HepG2 (cell line): ENCODE measurements at regions not wholly inside any gene's neighbourhood (a gene's known extent, or its start where the extent isn't known, plus 50 kb on each side); places are given as distances from the start of the nearest gene placed in this dataset.

Source experiments
- ATAC-seq: fragments of 200-7000 bp; cut with Tn5 transposase; 3 replicates; pipeline ENCODE4 v1.9.1; 2020; ENCODE audit warnings: mild to moderate bottlenecking, moderate library complexity
- BruUV-seq: library from RNA; stranded (reverse); fragments of 400-500 nt; replicated peaks from 2 replicates; lab custom pipeline; 2021; lab: Mats Ljungman, UMichigan
- CTCF ChIA-PET: fragments of 300-600 bp; formaldehyde crosslinking; extraction: SDS; loops from one replicate; lab custom pipeline; 2021; ENCODE audit warnings: low total read pairs, inconsistent platforms, low intra/inter-chr PET ratio; lab: Yijun Ruan, JAX
- POLR2A ChIA-PET: fragments of 350-600 bp; sonication (Branson Sonifier 250); formaldehyde crosslinking; loops from one replicate; lab custom pipeline; 2020; ENCODE audit warnings: antibody characterized with exemption, inconsistent platforms; lab: Yijun Ruan, JAX
- DNase-seq: peaks from one replicate; pipeline ENCODE4 v3.0.0-alpha.2; 2015; ENCODE audit warnings: low spot score
- FAIRE-seq: peaks from 3 replicates; lab custom pipeline; 2011; peaks lifted over from hg19 to GRCh38; lab: Jason Lieb, UNC
- H2AFZ ChIP-seq: one replicate; pipeline ENCODE4 v1.6.1; 2011; ENCODE audit warnings: low read length, inconsistent platforms
- H3K27ac ChIP-seq: fragments of 300-600 bp; 3 replicates; pipeline ENCODE4 v1.8.0; 2011; ENCODE audit warnings: mixed run types, mild to moderate bottlenecking, mixed read lengths, low read length, inconsistent platforms; ENCODE audit not compliant: insufficient read depth; ENCODE audit errors: extremely low read length
- H3K27me3 ChIP-seq, 2 experiments: fragments of 200-600 bp in 1 of 2; 2 replicates in 1 of 2; 3 replicates in 1 of 2; pipeline versions ENCODE4 v1.6.0 to v1.8.0; 2011; ENCODE audit warnings: low read length in 2 of 2, mild to moderate bottlenecking in 2 of 2, moderate library complexity in 2 of 2, inconsistent platforms in 1 of 2; ENCODE audit not compliant: insufficient read depth in 2 of 2, control insufficient read depth in 1 of 2
- H3K36me3 ChIP-seq, 2 experiments: fragments of 200-600 bp in 1 of 2; replicated peaks in 1 of 2; 2 replicates in 1 of 2; 3 replicates in 1 of 2; pipeline versions ENCODE4 v1.5.1 to v1.8.0; 2011; ENCODE audit warnings: low read length in 2 of 2, inconsistent platforms in 1 of 2; ENCODE audit not compliant: insufficient read depth in 2 of 2, control insufficient read depth in 1 of 2
- H3K4me1 ChIP-seq: 2 replicates; pipeline ENCODE4 v1.5.1; 2012; ENCODE audit warnings: low read length, inconsistent platforms; ENCODE audit not compliant: insufficient read depth
- H3K4me2 ChIP-seq: 2 replicates; pipeline ENCODE4 v1.6.0; 2011; ENCODE audit warnings: low read depth, low read length, inconsistent platforms
- H3K4me3 ChIP-seq, 3 experiments: fragments of 200-600 bp in 1 of 3; sonication (generic), shearing (Covaris generic) in 1 of 3; replicated peaks in 1 of 3; 2 replicates each; pipeline ENCODE4 v1.5.1; 2011 to 2016; ENCODE audit warnings: low read length in 3 of 3, inconsistent platforms in 2 of 3, low read depth in 2 of 3, mild to moderate bottlenecking in 2 of 3, control low read depth in 1 of 3, mixed read lengths in 1 of 3; ENCODE audit not compliant: insufficient read depth in 1 of 3
- H3K79me2 ChIP-seq: one replicate; pipeline ENCODE4 v1.6.1; 2011; ENCODE audit warnings: low read length, inconsistent platforms; ENCODE audit not compliant: insufficient read depth
- H3K9ac ChIP-seq: 2 replicates; pipeline ENCODE4 v1.6.0; 2011; ENCODE audit warnings: mild to moderate bottlenecking, low read depth, low read length, inconsistent platforms; ENCODE audit not compliant: insufficient read depth
- H3K9me3 ChIP-seq: 2 replicates; pipeline ENCODE4 v1.5.1; 2012; ENCODE audit warnings: mild to moderate bottlenecking, low read length
- H4K20me1 ChIP-seq: 2 replicates; pipeline ENCODE4 v1.6.0; 2011; ENCODE audit warnings: inconsistent platforms, mild to moderate bottlenecking, low read length, moderate library complexity; ENCODE audit not compliant: insufficient read depth
- ARHGAP35 ChIP-seq: sonication (generic); formaldehyde crosslinking; IDR thresholded peaks from 2 replicates; pipeline ENCODE4 v1.9.0; 2022; ENCODE audit warnings: mild to moderate bottlenecking, inconsistent platforms, moderate library complexity, missing genetic modification reagents, borderline replicate concordance
- DR1 ChIP-seq: sonication (generic); formaldehyde crosslinking; IDR thresholded peaks from 2 replicates; pipeline ENCODE4 v1.8.0; 2021; ENCODE audit warnings: mild to moderate bottlenecking, missing genetic modification reagents, inconsistent platforms
- HDAC6 ChIP-seq: fragments of 200-600 bp; sonication (generic); IDR thresholded peaks from 2 replicates; pipeline ENCODE4 v1.7.0; 2017; ENCODE audit warnings: mild to moderate bottlenecking, antibody characterized with exemption, low read length, low read depth
- SMAD3 ChIP-seq: sonication (generic); formaldehyde crosslinking; IDR thresholded peaks from 2 replicates; pipeline ENCODE4 v1.4.0; 2020; ENCODE audit warnings: missing genetic modification reagents
- ZBED4 ChIP-seq: sonication (generic); formaldehyde crosslinking; IDR thresholded peaks from 2 replicates; pipeline ENCODE4 v1.4.0; 2020; ENCODE audit warnings: missing genetic modification reagents, borderline replicate concordance
- ZBTB8A ChIP-seq: sonication (generic); formaldehyde crosslinking; IDR thresholded peaks from 2 replicates; pipeline ENCODE4 v1.4.0; 2020; ENCODE audit warnings: mild to moderate bottlenecking, low read depth, missing genetic modification reagents, borderline replicate concordance
- ZC3H13 ChIP-seq: sonication (generic); formaldehyde crosslinking; IDR thresholded peaks from 2 replicates; pipeline ENCODE4 v1.8.1; 2023; ENCODE audit warnings: mild to moderate bottlenecking, missing genetic modification reagents, moderate library complexity
- ZFP36L1 ChIP-seq: sonication (generic); formaldehyde crosslinking; IDR thresholded peaks from 2 replicates; pipeline ENCODE4 v1.8.0; 2022; ENCODE audit warnings: mild to moderate bottlenecking, missing genetic modification reagents, moderate library complexity
- WGBS: methylation state at CpG from one replicate; pipeline ENCODE4 v1.1.6; 2017; ENCODE audit warnings: low lambda C conversion rate; 5-methylcytosine and 5-hydroxymethylcytosine counted together
- in situ Hi-C: cut with HindIII; loops from 2 replicates; pipeline ENCODE4 v1.10.0; 2017; ENCODE audit warnings: low pct_unique_long_range_greater_than_20kb; ENCODE audit not compliant: extremely low pct_ligation_motif_present
- intact Hi-C: fragments of 100-400 bp; cut with micrococcal nuclease; formaldehyde crosslinking; loops from one replicate; pipeline ENCODE4 v1.10.0; 2022; ENCODE audit not compliant: unreplicated experiment
- TF ChIP-seq, protein P1 (sequence below): sonication (generic); formaldehyde crosslinking; IDR thresholded peaks from 2 replicates; pipeline ENCODE4 v1.8.0; 2022; ENCODE audit warnings: missing genetic modification reagents, mild to moderate bottlenecking, moderate library complexity, borderline replicate concordance
- TF ChIP-seq, protein P2 (sequence below): sonication (generic); formaldehyde crosslinking; IDR thresholded peaks from 2 replicates; pipeline ENCODE4 v1.4.0; 2020; ENCODE audit warnings: mild to moderate bottlenecking, missing genetic modification reagents

GRCh38 chr12:11984417-11984816, 86.3 kb upstream of the BCL2L14 start:
- BruUV-seq: no TSS peak
- ATAC-seq (no peak), FAIRE-seq (no peak), DNase-seq (no peak)
- Histone ChIP-seq H3K4me3 (no peak overlapping the region), H3K9me3 (no peaks in the 10 kb centered on the region), H3K4me1 (no peaks in the 10 kb centered on the region), H3K27me3 (peaks cover 0 to 25% of the 10 kb centered on the region in 2 experiments; a peak in 1 of 5 replicates), H3K9ac (no peak overlapping the region), H3K36me3 (no peaks in the 10 kb centered on the region), H3K79me2 (no peaks in the 10 kb centered on the region), H3K4me2 (no peak overlapping the region), H2AFZ (no peak overlapping the region), H4K20me1 (no peaks in the 10 kb centered on the region), H3K27ac (no peak overlapping the region)
- ChIA-PET POLR2A (no interaction called here), CTCF (no interaction called here)
- in situ Hi-C loops (no loop called here), intact Hi-C loops (no loop called here)
- 10% methylated on average over 3 of the region's 3 CpGs for WGBS
- no peak for TF ChIP-seq DR1 (CRISPR knock-in tag)
- TF ChIP-seq, protein P1, sequence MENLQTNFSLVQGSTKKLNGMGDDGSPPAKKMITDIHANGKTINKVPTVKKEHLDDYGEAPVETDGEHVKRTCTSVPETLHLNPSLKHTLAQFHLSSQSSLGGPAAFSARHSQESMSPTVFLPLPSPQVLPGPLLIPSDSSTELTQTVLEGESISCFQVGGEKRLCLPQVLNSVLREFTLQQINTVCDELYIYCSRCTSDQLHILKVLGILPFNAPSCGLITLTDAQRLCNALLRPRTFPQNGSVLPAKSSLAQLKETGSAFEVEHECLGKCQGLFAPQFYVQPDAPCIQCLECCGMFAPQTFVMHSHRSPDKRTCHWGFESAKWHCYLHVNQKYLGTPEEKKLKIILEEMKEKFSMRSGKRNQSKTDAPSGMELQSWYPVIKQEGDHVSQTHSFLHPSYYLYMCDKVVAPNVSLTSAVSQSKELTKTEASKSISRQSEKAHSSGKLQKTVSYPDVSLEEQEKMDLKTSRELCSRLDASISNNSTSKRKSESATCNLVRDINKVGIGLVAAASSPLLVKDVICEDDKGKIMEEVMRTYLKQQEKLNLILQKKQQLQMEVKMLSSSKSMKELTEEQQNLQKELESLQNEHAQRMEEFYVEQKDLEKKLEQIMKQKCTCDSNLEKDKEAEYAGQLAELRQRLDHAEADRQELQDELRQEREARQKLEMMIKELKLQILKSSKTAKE (CRISPR knock-in tag): no peak
- TF ChIP-seq ZBTB8A: no peak
- TF ChIP-seq, protein P2, sequence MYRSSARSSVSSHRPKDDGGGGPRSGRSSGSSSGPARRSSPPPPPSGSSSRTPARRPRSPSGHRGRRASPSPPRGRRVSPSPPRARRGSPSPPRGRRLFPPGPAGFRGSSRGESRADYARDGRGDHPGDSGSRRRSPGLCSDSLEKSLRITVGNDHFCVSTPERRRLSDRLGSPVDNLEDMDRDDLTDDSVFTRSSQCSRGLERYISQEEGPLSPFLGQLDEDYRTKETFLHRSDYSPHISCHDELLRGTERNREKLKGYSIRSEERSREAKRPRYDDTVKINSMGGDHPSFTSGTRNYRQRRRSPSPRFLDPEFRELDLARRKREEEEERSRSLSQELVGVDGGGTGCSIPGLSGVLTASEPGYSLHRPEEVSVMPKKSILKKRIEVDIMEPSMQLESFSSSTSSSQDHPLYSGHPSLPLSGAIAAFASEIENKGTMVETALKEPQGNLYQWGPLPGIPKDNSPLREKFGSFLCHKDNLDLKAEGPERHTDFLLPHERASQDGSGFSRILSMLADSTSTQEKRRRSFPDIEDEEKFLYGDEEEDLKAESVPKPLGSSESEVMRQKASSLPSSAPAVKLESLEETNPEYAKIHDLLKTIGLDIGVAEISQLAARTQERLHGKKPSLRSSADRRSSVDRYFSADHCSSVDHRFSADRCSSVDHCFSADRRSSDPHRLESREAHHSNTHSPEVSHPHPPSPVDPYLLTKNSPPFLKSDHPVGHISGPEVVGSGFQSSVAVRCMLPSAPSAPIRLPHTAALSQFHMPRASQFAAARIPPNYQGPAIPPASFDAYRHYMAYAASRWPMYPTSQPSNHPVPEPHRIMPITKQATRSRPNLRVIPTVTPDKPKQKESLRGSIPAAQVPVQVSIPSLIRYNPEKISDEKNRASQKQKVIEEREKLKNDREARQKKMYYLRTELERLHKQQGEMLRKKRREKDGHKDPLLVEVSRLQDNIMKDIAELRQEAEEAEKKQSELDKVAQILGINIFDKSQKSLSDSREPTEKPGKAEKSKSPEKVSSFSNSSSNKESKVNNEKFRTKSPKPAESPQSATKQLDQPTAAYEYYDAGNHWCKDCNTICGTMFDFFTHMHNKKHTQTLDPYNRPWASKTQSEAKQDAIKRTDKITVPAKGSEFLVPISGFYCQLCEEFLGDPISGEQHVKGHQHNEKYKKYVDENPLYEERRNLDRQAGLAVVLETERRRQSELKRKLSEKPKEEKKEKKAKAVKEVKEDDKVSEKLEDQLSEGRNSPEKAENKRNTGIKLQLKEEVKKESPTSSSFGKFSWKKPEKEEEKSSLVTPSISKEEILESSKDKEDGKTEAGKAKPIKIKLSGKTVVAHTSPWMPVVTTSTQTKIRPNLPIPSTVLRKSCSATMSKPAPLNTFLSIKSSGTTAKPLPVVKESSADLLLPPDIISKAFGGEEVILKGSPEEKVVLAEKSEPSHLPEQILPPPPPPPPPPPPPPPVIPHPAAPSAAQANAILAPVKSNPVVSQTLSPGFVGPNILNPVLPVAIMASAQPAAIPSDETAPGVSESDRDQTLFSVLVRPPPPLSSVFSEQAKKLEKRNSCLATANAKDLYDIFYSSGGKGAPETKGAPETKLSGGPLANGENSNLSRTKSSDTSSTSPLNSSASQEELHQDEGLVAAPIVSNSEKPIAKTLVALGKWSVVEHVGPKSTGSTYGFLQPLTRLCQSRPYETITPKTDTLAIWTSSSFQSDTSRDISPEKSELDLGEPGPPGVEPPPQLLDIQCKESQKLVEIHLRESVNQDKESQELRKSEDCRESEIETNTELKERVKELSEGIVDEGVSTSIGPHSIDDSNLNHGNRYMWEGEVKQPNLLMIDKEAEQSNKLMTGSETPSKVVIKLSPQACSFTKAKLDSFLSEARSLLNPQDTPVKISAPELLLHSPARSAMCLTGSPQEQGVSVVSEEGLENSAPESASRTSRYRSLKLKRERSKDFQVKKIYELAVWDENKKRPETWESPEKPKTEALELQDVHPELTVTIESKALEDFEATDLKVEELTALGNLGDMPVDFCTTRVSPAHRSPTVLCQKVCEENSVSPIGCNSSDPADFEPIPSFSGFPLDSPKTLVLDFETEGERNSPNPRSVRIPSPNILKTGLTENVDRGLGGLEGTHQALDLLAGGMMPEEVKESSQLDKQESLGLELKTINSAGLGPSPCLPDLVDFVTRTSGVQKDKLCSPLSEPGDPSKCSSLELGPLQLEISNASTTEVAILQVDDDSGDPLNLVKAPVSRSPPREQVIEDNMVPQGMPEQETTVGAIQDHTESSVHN (CRISPR knock-in tag): no peak
- TF ChIP-seq ZC3H13 (CRISPR knock-in tag): no peak
- TF ChIP-seq HDAC6: no peak
- no peak for TF ChIP-seq ZFP36L1 (CRISPR knock-in tag)
- TF ChIP-seq ZBED4 (CRISPR knock-in tag): no peak
- TF ChIP-seq SMAD3 (CRISPR knock-in tag): no peak
- no peak for TF ChIP-seq ARHGAP35 (CRISPR knock-in tag)
